Transverse colon (tissue), 4 donors: ENCODE measurements at regions not wholly inside any gene's neighbourhood (a gene's known extent, or its start where the extent isn't known, plus 50 kb on each side); places are given as distances from the start of the nearest gene placed in this dataset.

Experiments
- POLR2A ChIP-seq: fragments of 450-650 bp; IDR thresholded peaks from one replicate; pipeline ENCODE4 v1.6.1; 2016; ENCODE audit warnings: antibody characterized with exemption, mild to moderate bottlenecking, moderate library complexity
- POLR2AphosphoS5 ChIP-seq, 3 donors: sonication (generic); formaldehyde crosslinking; IDR thresholded peaks; one replicate each; pipeline ENCODE4 v1.6.1; 2016; ENCODE audit warnings: antibody characterized with exemption in 3 of 3
- TF ChIP-seq, protein P1 (sequence below), 5 experiments: fragments of 200-600 bp in 3 of 5; fragments of 450-650 bp in 2 of 5; sonication (generic) in 3 of 5; IDR thresholded peaks; 1 replicate in 2 of 5; 2 replicates in 3 of 5; pipeline ENCODE4 v1.5.1; 2016 to 2017; ENCODE audit warnings: antibody characterized with exemption in 5 of 5, inconsistent platforms in 3 of 5, mild to moderate bottlenecking in 2 of 5, moderate library complexity in 1 of 5

DNA sequence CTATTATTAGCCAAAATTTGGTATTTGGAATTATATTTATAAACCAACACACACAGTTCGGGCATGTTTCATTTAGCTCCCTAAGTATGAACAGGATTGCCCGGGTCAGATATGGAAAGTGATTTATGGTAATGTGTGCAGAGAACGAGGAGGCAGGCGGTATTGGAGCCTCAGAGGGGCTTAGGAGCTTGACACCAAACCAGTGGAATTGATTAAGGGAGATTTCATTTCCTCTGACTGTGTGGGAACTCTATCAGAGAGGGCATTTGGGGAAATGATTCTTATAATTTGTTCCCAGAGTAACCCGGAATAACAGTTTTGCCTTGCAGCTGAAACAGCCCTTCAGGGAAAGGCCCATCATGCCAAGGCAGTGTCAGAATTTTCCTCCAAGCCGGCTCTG lies 115.1 kb upstream of the SPTLC3 start:
- TF ChIP-seq, protein P1, sequence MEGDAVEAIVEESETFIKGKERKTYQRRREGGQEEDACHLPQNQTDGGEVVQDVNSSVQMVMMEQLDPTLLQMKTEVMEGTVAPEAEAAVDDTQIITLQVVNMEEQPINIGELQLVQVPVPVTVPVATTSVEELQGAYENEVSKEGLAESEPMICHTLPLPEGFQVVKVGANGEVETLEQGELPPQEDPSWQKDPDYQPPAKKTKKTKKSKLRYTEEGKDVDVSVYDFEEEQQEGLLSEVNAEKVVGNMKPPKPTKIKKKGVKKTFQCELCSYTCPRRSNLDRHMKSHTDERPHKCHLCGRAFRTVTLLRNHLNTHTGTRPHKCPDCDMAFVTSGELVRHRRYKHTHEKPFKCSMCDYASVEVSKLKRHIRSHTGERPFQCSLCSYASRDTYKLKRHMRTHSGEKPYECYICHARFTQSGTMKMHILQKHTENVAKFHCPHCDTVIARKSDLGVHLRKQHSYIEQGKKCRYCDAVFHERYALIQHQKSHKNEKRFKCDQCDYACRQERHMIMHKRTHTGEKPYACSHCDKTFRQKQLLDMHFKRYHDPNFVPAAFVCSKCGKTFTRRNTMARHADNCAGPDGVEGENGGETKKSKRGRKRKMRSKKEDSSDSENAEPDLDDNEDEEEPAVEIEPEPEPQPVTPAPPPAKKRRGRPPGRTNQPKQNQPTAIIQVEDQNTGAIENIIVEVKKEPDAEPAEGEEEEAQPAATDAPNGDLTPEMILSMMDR (IDR thresholded peaks at IDR 0.05) = no peak
- TF ChIP-seq POLR2AphosphoS5 (IDR thresholded peaks at IDR 0.05) = no peak
- no peak for TF ChIP-seq POLR2A
